OCI-LY7 (cell line): ENCODE measurements at regions not wholly inside any gene's neighbourhood (a gene's known extent, or its start where the extent isn't known, plus 50 kb on each side); places are given as distances from the start of the nearest gene placed in this dataset.

Source experiments
- BruUV-seq: library from RNA; stranded (reverse); fragments of 400-500 nt; replicated peaks from 2 replicates; lab custom pipeline; 2021; lab: Mats Ljungman, UMichigan
- CTCF ChIA-PET: fragments of 300-600 bp; sonication (Branson Sonifier 250); formaldehyde crosslinking; loops from one replicate; lab custom pipeline; 2022; ENCODE audit warnings: antibody characterized with exemption; ENCODE audit not compliant: unreplicated experiment; lab: Charles Lee
- POLR2A ChIA-PET: fragments of 300-600 bp; sonication (Branson Sonifier 250); formaldehyde crosslinking; loops from one replicate; lab custom pipeline; 2022; ENCODE audit warnings: antibody characterized with exemption; lab: Charles Lee
- DNase-seq: peaks from one replicate; pipeline ENCODE4 v3.0.0-alpha.2; 2015; ENCODE audit warnings: low spot score
- H2AFZ ChIP-seq: fragments of 200-600 bp; sonication (generic), shearing (Covaris generic); 2 replicates; pipeline ENCODE4 v1.6.1; 2014; ENCODE audit warnings: mild to moderate bottlenecking, antibody characterized with exemption, low read length, moderate library complexity
- H3K27ac ChIP-seq: fragments of 200-600 bp; sonication (generic); 2 replicates; pipeline ENCODE4 v1.5.1; 2014; ENCODE audit warnings: mixed run types, low read depth, mild to moderate bottlenecking, moderate library complexity, low read length, inconsistent platforms; ENCODE audit not compliant: poor library complexity, severe bottlenecking
- H3K36me3 ChIP-seq: fragments of 200-600 bp; sonication (generic); 2 replicates; pipeline ENCODE4 v1.6.1; 2014; ENCODE audit warnings: mild to moderate bottlenecking, antibody characterized with exemption, low read length, moderate library complexity, mixed read lengths; ENCODE audit not compliant: insufficient read depth
- H3K4me1 ChIP-seq: fragments of 200-600 bp; sonication (generic); 2 replicates; pipeline ENCODE4 v1.5.1; 2014; ENCODE audit warnings: mild to moderate bottlenecking, low read length; ENCODE audit not compliant: insufficient read depth, poor library complexity, severe bottlenecking
- H3K4me2 ChIP-seq: fragments of 200-600 bp; sonication (generic); 2 replicates; pipeline ENCODE4 v1.6.1; 2014; ENCODE audit warnings: mild to moderate bottlenecking, low read length
- H3K4me3 ChIP-seq: fragments of 200-600 bp; sonication (generic); 2 replicates; pipeline ENCODE4 v1.5.1; 2014; ENCODE audit warnings: mild to moderate bottlenecking, low read depth, low read length; ENCODE audit not compliant: poor library complexity, severe bottlenecking
- H3K79me2 ChIP-seq: fragments of 200-600 bp; sonication (generic); 2 replicates; pipeline ENCODE4 v1.6.1; 2016; ENCODE audit warnings: low read depth, mild to moderate bottlenecking, low read length, moderate library complexity, mixed read lengths; ENCODE audit not compliant: insufficient read depth
- H3K9me2 ChIP-seq: fragments of 200-600 bp; sonication (generic); 2 replicates; pipeline ENCODE4 v1.6.1; 2016; ENCODE audit warnings: mild to moderate bottlenecking, low read length, mixed read lengths; ENCODE audit not compliant: insufficient read depth
- H3K9me3 ChIP-seq: fragments of 200-600 bp; sonication (generic); 2 replicates; pipeline ENCODE4 v1.6.1; 2014; ENCODE audit warnings: mild to moderate bottlenecking, mixed run types, low read length, mixed read lengths
- H4K20me1 ChIP-seq: fragments of 200-600 bp; sonication (generic); 2 replicates; pipeline ENCODE4 v1.6.1; 2014; ENCODE audit warnings: mild to moderate bottlenecking, antibody characterized with exemption, low read length, moderate library complexity, mixed read lengths; ENCODE audit not compliant: insufficient read depth
- EZH2phosphoT487 ChIP-seq: fragments of 200-600 bp; sonication (generic); IDR thresholded peaks from 2 replicates; pipeline ENCODE4 v1.6.1; 2018; ENCODE audit warnings: low read depth, borderline replicate concordance, mild to moderate bottlenecking, mixed run types, antibody characterized with exemption, low read length, moderate library complexity, mixed read lengths
- intact Hi-C: fragments of 100-400 bp; cut with micrococcal nuclease; formaldehyde crosslinking; loops from one replicate; pipeline ENCODE4 v1.10.0; 2022; ENCODE audit not compliant: unreplicated experiment
- TF ChIP-seq, protein P1 (sequence below): fragments of 200-600 bp; sonication (generic); conservative IDR thresholded peaks from 2 replicates; pipeline ENCODE4 v1.5.1; 2014; ENCODE audit warnings: mild to moderate bottlenecking, antibody characterized with exemption, low read length, moderate library complexity, mixed read lengths

DNA sequence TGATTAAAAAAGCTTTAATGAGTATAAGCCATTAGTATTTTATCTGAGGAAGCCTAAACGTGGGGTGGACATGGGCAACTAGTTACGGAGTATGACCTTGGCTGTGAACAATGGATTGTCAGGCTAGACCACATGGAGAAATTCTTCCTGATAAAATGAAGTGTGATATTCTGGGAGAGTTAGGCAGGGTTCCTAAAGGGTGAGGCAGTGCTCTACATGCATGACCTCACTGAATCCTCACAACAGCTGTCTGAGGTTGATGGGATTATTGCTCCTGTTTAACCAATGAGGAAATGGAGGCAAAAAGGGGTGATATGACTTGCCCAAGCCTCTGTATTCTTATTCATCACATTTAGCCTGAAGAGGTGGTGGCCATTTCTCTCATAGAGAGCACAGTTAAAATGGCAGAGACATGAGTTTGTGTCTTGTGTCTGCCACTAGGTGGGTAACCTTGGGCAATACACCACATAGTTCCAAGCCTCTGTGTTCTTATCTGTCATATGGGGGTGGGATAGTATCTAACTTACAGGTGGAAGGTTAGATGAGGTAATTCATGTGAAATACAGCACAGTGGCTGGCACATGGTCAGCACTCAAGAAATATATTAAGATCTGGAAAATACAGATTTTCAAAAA lies 96.1 kb upstream of the NR3C1 start:
- no peaks in the 10 kb centered on the region for H3K4me1 ChIP-seq
- TF ChIP-seq EZH2phosphoT487: no peak
- TF ChIP-seq, protein P1, sequence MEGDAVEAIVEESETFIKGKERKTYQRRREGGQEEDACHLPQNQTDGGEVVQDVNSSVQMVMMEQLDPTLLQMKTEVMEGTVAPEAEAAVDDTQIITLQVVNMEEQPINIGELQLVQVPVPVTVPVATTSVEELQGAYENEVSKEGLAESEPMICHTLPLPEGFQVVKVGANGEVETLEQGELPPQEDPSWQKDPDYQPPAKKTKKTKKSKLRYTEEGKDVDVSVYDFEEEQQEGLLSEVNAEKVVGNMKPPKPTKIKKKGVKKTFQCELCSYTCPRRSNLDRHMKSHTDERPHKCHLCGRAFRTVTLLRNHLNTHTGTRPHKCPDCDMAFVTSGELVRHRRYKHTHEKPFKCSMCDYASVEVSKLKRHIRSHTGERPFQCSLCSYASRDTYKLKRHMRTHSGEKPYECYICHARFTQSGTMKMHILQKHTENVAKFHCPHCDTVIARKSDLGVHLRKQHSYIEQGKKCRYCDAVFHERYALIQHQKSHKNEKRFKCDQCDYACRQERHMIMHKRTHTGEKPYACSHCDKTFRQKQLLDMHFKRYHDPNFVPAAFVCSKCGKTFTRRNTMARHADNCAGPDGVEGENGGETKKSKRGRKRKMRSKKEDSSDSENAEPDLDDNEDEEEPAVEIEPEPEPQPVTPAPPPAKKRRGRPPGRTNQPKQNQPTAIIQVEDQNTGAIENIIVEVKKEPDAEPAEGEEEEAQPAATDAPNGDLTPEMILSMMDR: peak; percentile 51
- H3K79me2 ChIP-seq: no peaks in the 10 kb centered on the region
- ChIA-PET POLR2A (no interaction called here), CTCF (no interaction called here)
- H3K9me2 ChIP-seq: no peaks in the 10 kb centered on the region
- no peaks in the 10 kb centered on the region for H3K9me3 ChIP-seq
- no peaks in the 10 kb centered on the region for H4K20me1 ChIP-seq
- no peak overlapping the region for H3K4me2 ChIP-seq
- no peak overlapping the region for H3K27ac ChIP-seq
- no peak overlapping the region for H3K4me3 ChIP-seq
- H3K36me3 ChIP-seq: no peaks in the 10 kb centered on the region
- no peak overlapping the region for H2AFZ ChIP-seq
- BruUV-seq: no TSS peak
- intact Hi-C loops: no loop called here
- DNase-seq: peak; percentile 16

DNA sequence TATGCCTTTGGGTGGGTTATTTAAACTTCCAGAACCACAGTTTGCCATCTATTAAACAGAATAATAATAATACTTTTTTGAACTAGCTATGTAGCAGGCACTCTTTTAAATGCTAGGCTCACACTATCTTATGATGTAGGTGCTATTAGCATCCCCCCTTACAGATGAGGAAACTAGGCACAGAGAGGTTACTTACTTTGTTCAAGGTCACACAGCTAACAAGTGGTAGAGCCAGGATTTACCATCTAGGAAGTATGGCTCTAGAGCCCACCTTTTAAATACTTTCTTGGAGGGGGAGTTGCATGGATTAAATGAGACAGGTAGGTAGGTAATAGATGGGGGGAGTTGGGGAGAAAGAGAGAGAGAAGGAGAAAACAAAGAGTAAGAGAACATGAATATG lies 95.3 kb upstream of the NR3C1 start:
- H3K79me2 ChIP-seq: no peaks in the 10 kb centered on the region
- H3K9me2 ChIP-seq: no peaks in the 10 kb centered on the region
- no peak overlapping the region for H3K27ac ChIP-seq
- H2AFZ ChIP-seq: no peak overlapping the region
- intact Hi-C loops: no loop called here
- H3K36me3 ChIP-seq: no peaks in the 10 kb centered on the region
- TF ChIP-seq, protein P1: no peak
- no peak for TF ChIP-seq EZH2phosphoT487
- no peak overlapping the region for H3K4me3 ChIP-seq
- no peaks in the 10 kb centered on the region for H4K20me1 ChIP-seq
- ChIA-PET POLR2A (interaction anchor here (0.6 to 1.1 kb wide), 4 partner anchors 12 to 97 kb away, joined by 3 read pairs; no protein-coding TSS in a partner anchor), CTCF (no interaction called here)
- DNase-seq: no peak
- H3K4me1 ChIP-seq: no peaks in the 10 kb centered on the region
- no peaks in the 10 kb centered on the region for H3K9me3 ChIP-seq
- H3K4me2 ChIP-seq: no peak overlapping the region
- BruUV-seq: no TSS peak

DNA sequence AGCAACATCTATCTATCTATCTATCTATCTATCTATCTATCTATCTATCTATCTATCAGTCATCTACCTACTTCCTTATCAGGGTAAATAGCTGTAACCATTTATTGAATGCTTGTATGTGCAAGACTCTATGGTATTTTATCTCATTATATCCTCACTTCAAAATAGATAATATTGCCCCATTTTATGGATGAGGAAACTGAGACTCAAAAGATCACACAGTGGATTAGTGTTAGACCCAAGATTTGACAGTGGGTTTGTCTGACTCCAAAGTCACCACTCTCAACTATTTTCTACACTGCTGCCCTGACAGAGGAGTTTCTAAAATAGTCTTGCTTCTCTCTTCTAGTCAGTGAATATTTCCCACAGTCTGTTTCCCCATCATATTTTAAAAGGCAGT lies 94.3 kb upstream of the NR3C1 start:
- TF ChIP-seq EZH2phosphoT487: no peak
- TF ChIP-seq, protein P1: no peak

More for the DNA sequence above, 94.3 kb upstream of the NR3C1 start:
- DNase-seq: no peak
- Histone ChIP-seq H3K9me2 (no peaks in the 10 kb centered on the region), H3K79me2 (no peaks in the 10 kb centered on the region), H4K20me1 (no peaks in the 10 kb centered on the region), H3K4me1 (no peaks in the 10 kb centered on the region), H3K36me3 (no peaks in the 10 kb centered on the region), H3K4me2 (no peak overlapping the region), H2AFZ (no peak overlapping the region), H3K9me3 (no peaks in the 10 kb centered on the region), H3K27ac (no peak overlapping the region), H3K4me3 (no peak overlapping the region)
- ChIA-PET CTCF (no interaction called here), POLR2A (interaction anchor here (0.6 to 1.1 kb wide), 3 partner anchors 24 to 52 kb away, joined by 3 to 4 read pairs (median 3); no protein-coding TSS in a partner anchor)
- BruUV-seq: no TSS peak
- intact Hi-C loops: no loop called here
